Activated CD4-positive, alpha-beta T cell treated with anti-CD3 and anti-CD28 coated beads, Interleukin-2, amount 50 U/mL, for 1 hour (primary cell): ENCODE measurements at regions not wholly inside any gene's neighbourhood (a gene's known extent, or its start where the extent isn't known, plus 50 kb on each side); places are given as distances from the start of the nearest gene placed in this dataset.

Experiments
- DNase-seq: peaks from one replicate; pipeline ENCODE4 v3.0.0-alpha.2; 2020

DNA sequence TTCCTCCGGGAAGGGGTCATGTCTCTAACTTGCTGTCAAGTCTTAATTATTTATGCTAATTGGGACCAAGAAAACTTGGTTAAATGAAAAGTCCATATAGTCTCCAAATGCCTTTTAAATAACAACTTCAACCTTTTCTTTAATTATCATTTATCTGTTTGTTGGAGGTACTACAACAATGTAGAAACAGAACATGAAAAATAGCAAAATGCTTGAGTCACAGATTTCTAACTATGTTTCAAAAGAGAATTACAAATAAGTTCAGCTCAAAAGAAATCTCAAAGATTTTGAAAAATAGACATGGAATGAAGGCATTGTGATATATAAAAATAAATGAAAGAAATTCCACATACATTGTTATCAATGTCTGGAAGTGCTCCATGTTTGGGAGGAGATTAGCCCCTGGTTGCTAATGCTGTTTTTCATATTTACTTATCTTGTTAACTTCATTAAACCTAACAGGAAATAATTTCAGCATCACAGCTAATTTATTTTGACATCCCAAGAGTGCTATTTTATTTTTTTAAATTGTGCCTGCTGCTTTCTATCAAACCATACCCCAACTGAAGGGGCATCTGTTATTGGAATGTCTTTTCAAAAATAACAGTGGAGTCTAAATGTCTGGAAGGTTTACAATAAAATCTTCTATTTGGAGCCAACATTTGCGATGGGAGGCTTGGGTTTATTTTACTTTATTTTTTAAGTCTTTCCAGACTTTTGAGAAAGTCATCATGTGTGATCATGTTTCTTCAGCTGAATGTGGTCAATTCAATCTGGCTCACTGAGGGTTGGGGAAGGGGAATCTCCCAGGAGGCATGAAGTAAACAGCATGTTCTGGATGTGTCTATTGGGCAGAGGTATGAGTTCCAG is 53.1 kb upstream of the ANKRD55 start:
- no peak for DNase-seq

- DNase-seq = no peak
These were observed 49.8 kb upstream of the ANKRD55 start for GRCh38 chr5:56282951-56283350.
